ENCODE measurements at regions not wholly inside any gene's neighbourhood (a gene's known extent, or its start where the extent isn't known, plus 50 kb on each side); places are given as distances from the start of the nearest gene placed in this dataset.
"Not testable (repeated sequence)": the region's sequence is repeated elsewhere in the genome, so short reads cannot be mapped to it uniquely, and the experiment has no call there.

GRCh38 chr5:57642698-57643097 lies 160.1 kb upstream of the ACTBL2 start:
- DNase-seq = no peak

- no peak for DNase-seq
Measured at GRCh38 chr5:57642066-57642465, 159.5 kb upstream of the ACTBL2 start.

- DNase-seq = no peak
Measured at GRCh38 chr5:57635146-57635777, 152.7 kb upstream of the ACTBL2 start.

GRCh38 chr5:57632937-57633336 lies 150.3 kb upstream of the ACTBL2 start:
- DNase-seq = no peak

GRCh38 chr5:57631139-57631538 lies 148.5 kb upstream of the ACTBL2 start:
- DNase-seq = not testable (repeated sequence)

- no peak for DNase-seq
Measured at GRCh38 chr5:57627661-57628060, 145.1 kb upstream of the ACTBL2 start.

GRCh38 chr5:57626703-57627102 lies 144.1 kb upstream of the ACTBL2 start:
- DNase-seq = no peak

- no peak for DNase-seq
Measured at GRCh38 chr5:57621624-57622023, 139.0 kb upstream of the ACTBL2 start.

GRCh38 chr5:57618767-57619381 lies 136.3 kb upstream of the ACTBL2 start:
- no peak for DNase-seq

- no peak for DNase-seq
Measured at GRCh38 chr5:57613741-57614140, 131.1 kb upstream of the ACTBL2 start.

GRCh38 chr5:57611177-57611576 lies 128.6 kb upstream of the ACTBL2 start:
- no peak for DNase-seq

GRCh38 chr5:57608542-57608941 lies 125.9 kb upstream of the ACTBL2 start:
- DNase-seq = no peak

- DNase-seq = no peak
Measured at GRCh38 chr5:57601996-57602395, 119.4 kb upstream of the ACTBL2 start.

GRCh38 chr5:57600321-57600720 lies 117.7 kb upstream of the ACTBL2 start:
- DNase-seq = no peak

GRCh38 chr5:57598756-57599155 lies 116.1 kb upstream of the ACTBL2 start:
- DNase-seq = no peak

GRCh38 chr5:57598097-57598496 lies 115.5 kb upstream of the ACTBL2 start:
- DNase-seq = no peak

GRCh38 chr5:57595523-57595991 lies 112.9 kb upstream of the ACTBL2 start:
- peak; percentile 17 to 75 for DNase-seq

GRCh38 chr5:57594436-57594835 lies 111.8 kb upstream of the ACTBL2 start:
- DNase-seq = no peak

- no peak for DNase-seq
Measured at GRCh38 chr5:57592236-57592635, 109.6 kb upstream of the ACTBL2 start.

GRCh38 chr5:57586649-57587048 lies 104.0 kb upstream of the ACTBL2 start:
- DNase-seq = no peak

- DNase-seq = no peak
Measured at GRCh38 chr5:57582578-57583070, 100.0 kb upstream of the ACTBL2 start.

- no peak for DNase-seq
Measured at GRCh38 chr5:57581772-57582171, 99.2 kb upstream of the ACTBL2 start.

GRCh38 chr5:57581222-57581621 lies 98.6 kb upstream of the ACTBL2 start:
- no peak for DNase-seq

GRCh38 chr5:57577432-57578175 lies 95.0 kb upstream of the ACTBL2 start:
- no peak for DNase-seq

Measured in NCI-H2081 (cell line).